OCI-LY7 (cell line): ENCODE measurements at regions not wholly inside any gene's neighbourhood (a gene's known extent, or its start where the extent isn't known, plus 50 kb on each side); places are given as distances from the start of the nearest gene placed in this dataset.

Experiments
- EZH2phosphoT487 ChIP-seq: fragments of 200-600 bp; sonication (generic); IDR thresholded peaks from 2 replicates; pipeline ENCODE4 v1.6.1; 2018; ENCODE audit warnings: low read depth, borderline replicate concordance, mild to moderate bottlenecking, mixed run types, antibody characterized with exemption, low read length, moderate library complexity, mixed read lengths
- TF ChIP-seq, protein P1 (sequence below): fragments of 200-600 bp; sonication (generic); conservative IDR thresholded peaks from 2 replicates; pipeline ENCODE4 v1.5.1; 2014; ENCODE audit warnings: mild to moderate bottlenecking, antibody characterized with exemption, low read length, moderate library complexity, mixed read lengths

DNA sequence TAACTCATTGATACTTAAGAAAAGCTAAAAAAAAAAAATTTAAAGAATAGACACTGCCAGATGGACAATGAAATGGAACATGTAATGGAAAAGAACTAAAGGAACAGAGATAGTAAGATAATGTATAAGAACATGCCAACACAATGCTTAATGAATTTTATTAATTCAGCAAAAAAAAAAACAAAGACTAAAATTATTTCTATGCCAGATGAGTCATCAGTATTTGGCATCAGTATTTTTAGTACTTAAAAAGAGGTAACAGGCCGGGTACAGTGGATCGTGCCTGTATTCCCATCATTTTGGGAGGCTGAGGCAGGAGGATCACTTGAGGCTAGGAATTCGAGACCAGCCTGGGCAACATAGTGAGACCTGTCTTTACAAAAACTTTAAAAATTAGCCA, 168.5 kb downstream of the CYB561 start:
- TF ChIP-seq, protein P1, sequence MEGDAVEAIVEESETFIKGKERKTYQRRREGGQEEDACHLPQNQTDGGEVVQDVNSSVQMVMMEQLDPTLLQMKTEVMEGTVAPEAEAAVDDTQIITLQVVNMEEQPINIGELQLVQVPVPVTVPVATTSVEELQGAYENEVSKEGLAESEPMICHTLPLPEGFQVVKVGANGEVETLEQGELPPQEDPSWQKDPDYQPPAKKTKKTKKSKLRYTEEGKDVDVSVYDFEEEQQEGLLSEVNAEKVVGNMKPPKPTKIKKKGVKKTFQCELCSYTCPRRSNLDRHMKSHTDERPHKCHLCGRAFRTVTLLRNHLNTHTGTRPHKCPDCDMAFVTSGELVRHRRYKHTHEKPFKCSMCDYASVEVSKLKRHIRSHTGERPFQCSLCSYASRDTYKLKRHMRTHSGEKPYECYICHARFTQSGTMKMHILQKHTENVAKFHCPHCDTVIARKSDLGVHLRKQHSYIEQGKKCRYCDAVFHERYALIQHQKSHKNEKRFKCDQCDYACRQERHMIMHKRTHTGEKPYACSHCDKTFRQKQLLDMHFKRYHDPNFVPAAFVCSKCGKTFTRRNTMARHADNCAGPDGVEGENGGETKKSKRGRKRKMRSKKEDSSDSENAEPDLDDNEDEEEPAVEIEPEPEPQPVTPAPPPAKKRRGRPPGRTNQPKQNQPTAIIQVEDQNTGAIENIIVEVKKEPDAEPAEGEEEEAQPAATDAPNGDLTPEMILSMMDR = no peak
- TF ChIP-seq EZH2phosphoT487 = no peak
